Choroid plexus epithelial cell (primary cell): ENCODE measurements at regions not wholly inside any gene's neighbourhood (a gene's known extent, or its start where the extent isn't known, plus 50 kb on each side); places are given as distances from the start of the nearest gene placed in this dataset.
"Not testable (repeated sequence)": the region's sequence is repeated elsewhere in the genome, so short reads cannot be mapped to it uniquely, and the experiment has no call there.

Experiments
- DNase-seq: peaks from one replicate; pipeline ENCODE4 v3.0.0-alpha.2; 2010; ENCODE audit warnings: low read depth
- H3K4me3 ChIP-seq: 2 replicates; pipeline ENCODE4 v1.5.1; 2011; ENCODE audit warnings: low read depth, mild to moderate bottlenecking, control low read depth, low read length, moderate library complexity
- TF ChIP-seq, protein P1 (sequence below): conservative IDR thresholded peaks from 2 replicates; pipeline ENCODE4 v1.5.1; 2011; ENCODE audit warnings: low read depth, mild to moderate bottlenecking, control low read depth, inconsistent platforms, low read length, moderate library complexity

DNA sequence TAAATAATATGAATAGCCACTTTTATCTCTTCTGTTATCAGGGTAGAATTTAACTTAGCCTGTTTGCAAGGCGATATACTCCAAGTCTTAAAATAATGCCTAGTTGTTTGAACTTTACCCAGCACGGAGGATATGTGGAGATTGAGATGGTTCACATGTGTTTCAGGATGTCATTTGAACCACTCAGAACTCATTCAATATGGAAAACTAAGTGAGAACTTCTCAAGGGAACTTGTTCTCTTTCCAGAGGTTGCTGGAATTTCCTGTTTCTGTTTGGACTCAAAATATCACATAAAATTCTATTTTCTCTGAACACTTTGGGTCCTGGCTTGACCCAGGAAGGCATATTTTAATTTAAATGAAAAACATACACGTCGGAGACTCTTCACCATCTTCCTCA, 139.1 kb upstream of the MYO10 start:
- DNase-seq: no peak
- no peak overlapping the region for H3K4me3 ChIP-seq
- TF ChIP-seq, protein P1, sequence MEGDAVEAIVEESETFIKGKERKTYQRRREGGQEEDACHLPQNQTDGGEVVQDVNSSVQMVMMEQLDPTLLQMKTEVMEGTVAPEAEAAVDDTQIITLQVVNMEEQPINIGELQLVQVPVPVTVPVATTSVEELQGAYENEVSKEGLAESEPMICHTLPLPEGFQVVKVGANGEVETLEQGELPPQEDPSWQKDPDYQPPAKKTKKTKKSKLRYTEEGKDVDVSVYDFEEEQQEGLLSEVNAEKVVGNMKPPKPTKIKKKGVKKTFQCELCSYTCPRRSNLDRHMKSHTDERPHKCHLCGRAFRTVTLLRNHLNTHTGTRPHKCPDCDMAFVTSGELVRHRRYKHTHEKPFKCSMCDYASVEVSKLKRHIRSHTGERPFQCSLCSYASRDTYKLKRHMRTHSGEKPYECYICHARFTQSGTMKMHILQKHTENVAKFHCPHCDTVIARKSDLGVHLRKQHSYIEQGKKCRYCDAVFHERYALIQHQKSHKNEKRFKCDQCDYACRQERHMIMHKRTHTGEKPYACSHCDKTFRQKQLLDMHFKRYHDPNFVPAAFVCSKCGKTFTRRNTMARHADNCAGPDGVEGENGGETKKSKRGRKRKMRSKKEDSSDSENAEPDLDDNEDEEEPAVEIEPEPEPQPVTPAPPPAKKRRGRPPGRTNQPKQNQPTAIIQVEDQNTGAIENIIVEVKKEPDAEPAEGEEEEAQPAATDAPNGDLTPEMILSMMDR: no peak

DNA sequence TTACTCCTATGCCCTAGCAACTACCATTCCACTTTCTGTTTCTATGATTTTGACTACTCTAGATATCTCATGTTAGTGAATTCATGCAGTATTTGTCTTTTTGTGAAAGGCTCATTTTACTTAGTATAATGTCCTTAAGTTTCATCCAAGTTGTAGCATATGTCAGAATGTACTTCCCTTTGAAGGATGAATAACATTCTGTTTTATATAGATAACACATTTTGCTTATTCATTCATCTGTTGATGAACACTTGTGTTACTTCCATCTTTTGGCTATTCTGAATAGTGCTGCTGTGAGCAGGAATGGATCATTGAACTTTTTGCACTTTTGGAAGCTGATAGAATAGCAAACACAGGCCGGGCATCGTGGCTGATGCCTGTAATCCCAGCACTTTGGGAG, 140.2 kb upstream of the MYO10 start:
- DNase-seq: no peak
- no peak overlapping the region for H3K4me3 ChIP-seq
- TF ChIP-seq, protein P1: no peak

GRCh38 chr5:17077440-17078233, 139.8 kb upstream of the BASP1 start:
- no peak for DNase-seq
- no peak overlapping the region for H3K4me3 ChIP-seq
- TF ChIP-seq, protein P1: no peak

- no peak overlapping the region for H3K4me3 ChIP-seq
- TF ChIP-seq, protein P1: no peak
- no peak for DNase-seq
Measured at GRCh38 chr5:17079562-17079961, 137.9 kb upstream of the BASP1 start.

GRCh38 chr5:17080361-17080760, 137.1 kb upstream of the BASP1 start:
- TF ChIP-seq, protein P1: no peak
- no peak overlapping the region for H3K4me3 ChIP-seq
- no peak for DNase-seq

DNA sequence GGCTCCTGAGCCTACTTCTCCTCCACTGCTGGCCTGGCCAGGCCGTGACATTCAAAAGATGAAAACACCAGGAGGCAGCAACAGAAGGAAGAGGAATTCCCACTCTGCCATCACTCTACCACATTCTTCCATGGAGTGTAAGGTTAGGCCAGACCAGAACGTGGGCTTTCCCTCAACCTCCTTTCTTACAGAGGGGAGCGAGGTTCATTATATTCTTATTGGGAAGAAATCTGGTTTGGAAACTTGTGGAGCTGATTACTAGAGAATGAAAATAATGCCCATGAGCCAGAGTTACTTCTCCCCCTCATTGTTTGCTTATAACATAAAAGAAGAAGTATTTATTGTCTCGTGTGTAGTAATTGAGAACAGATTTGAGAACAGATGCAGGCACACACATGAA, 136.3 kb upstream of the BASP1 start:
- H3K4me3 ChIP-seq: no peak overlapping the region
- TF ChIP-seq, protein P1: peak; percentile 20
- DNase-seq: no peak

DNA sequence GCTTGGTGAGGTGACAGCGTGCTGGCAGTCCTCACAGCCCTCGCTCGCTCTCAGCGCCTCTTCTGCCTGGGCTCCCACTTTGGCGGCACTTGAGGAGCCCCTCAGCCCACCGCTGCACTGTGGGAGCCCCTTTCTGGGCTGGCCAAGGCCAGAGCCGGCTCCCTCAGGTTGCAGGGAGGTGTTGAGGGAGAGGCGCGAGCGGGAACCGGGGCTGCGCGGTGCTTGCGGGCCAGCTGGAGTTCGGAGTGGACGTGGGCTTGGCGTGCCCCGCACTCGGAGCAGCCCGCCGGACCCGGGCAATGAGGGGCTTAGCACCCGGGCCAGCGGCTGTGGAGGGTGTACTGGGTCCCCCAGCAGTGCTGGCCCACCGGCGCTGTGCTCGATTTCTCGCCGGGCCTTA, 134.2 kb upstream of the BASP1 start:
- not testable (repeated sequence) for DNase-seq, H3K4me3 ChIP-seq
